ENCODE measurements at regions not wholly inside any gene's neighbourhood (a gene's known extent, or its start where the extent isn't known, plus 50 kb on each side); places are given as distances from the start of the nearest gene placed in this dataset.

DNA sequence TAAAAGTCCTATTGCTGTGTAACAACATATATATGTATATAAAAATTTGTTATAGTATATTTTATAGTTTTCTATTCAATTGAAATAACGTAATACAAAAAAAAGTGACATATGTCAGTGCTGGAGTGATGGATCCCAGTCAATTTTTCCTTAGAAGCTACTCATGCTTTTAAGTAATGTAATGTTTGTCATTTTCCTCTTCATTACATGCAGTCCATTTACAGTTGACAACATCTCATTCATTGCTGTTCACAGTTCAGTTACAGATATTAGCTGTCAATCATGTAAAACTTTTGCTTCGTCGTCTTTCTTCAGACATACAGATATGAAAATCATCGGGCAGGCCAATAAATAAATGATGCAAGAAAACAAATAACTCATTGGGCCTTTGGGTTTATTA is 525.1 kb upstream of the PRR20A start:
- TF ChIP-seq TAF1 (IDR thresholded peaks at IDR 0.05; ENCODE audit: low read depth, low read length) (no peak), POLR2A (IDR thresholded peaks at IDR 0.05; ENCODE audit: low read depth, low read length) (no peak), SPI1 (IDR thresholded peaks at IDR 0.05; ENCODE audit: low read depth, low read length) (no peak), POLR2AphosphoS5 (IDR thresholded peaks at IDR 0.05; ENCODE audit: low read depth, low read length) (no peak), POU2F2 (IDR thresholded peaks at IDR 0.05; ENCODE audit: low read depth, low read length) (no peak), PAX5 (IDR thresholded peaks at IDR 0.05; ENCODE audit: insufficient read depth, low read length, severe bottlenecking) (no peak)
